HG02623 (cell line): ENCODE measurements at regions not wholly inside any gene's neighbourhood (a gene's known extent, or its start where the extent isn't known, plus 50 kb on each side); places are given as distances from the start of the nearest gene placed in this dataset.

Source experiments
- ATAC-seq: cut with Tn5 transposase; IDR thresholded peaks from one replicate; pipeline ENCODE4 v1.9.1; 2021; ENCODE audit warnings: moderate library complexity; ENCODE audit not compliant: unreplicated experiment

DNA sequence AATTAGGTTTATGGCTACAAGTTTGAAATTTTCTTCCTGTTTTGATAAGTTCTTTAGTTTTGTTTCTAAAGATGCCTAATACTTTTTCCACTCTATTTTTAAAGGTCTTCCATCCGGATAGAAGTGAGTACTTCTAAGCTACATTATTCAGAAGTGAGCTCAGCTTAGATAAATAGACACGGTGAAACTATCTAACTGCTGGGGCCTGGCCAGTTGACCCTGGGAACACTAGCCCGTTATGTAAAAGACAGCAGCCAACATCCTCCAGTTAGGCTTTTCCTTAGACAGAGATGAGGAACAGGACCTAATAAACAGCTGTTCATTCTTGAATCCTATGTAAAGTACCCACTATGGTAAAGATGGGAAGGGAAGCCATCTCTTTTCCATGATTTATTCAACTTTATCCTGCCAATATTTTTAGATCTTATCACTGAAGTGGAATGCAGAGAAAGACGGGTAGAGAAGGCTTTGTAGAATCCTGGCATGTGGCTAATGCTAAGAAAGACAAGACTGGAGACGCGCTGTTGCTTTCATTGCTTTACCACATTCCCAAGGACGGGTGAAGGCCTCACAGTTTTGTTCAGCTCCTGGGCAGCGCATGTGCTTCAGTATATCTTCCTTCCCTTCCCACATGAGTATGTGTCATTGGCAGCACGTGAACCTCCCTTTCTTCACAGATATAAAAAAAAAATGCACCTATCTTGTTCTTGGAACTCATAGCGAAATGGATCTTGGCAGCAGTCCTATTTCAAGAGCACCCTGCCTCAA lies 340.0 kb upstream of the MEOX2 start:
- ATAC-seq = no peak

- ATAC-seq = no peak
Measured at GRCh38 chr7:16025696-16026095, 339.2 kb upstream of the MEOX2 start.

- ATAC-seq = no peak
Measured at GRCh38 chr7:16023503-16023902, 337.0 kb upstream of the MEOX2 start.

GRCh38 chr7:16023046-16023445 lies 336.6 kb upstream of the MEOX2 start:
- ATAC-seq = no peak

DNA sequence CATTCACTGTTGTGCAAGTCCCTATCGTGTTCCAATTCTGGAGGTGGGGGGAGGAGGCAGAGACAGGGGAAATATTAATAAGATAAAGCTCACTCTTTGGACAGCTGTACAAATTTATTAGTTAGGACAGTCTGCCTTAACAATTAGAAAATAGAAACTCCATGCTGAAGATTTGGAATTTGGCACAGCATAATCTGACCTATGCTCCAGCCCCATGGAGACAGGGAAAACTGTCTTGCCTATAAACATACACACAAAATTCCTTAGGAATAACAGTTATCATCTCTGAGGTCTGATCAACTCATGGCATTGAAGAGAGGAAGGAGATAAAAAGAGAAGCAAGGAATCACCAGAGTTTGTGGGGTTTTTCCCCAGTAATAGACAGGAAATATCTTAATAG lies 335.4 kb upstream of the MEOX2 start:
- no peak for ATAC-seq

- ATAC-seq = no peak
Measured at GRCh38 chr7:16015981-16016380, 329.5 kb upstream of the MEOX2 start.

- no peak for ATAC-seq
Measured at GRCh38 chr7:16014031-16014430, 327.5 kb upstream of the MEOX2 start.

DNA sequence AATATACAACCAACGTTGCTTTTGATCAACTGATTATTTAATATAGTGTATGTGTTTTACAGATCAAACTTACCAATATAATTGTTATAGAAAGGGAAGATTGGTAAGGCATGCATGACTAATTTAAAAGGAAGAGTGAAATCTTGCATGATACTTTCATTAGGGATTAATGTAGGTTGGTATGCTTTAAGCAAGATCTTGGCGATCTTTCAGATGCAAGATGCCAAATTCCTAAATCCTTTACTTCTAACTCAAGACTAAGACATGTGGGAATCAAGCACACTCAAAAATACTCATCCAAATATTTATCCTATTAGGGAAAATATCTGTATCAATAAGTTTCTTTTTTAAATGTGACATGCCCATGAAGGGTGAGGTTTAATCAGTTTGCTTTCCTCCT lies 321.4 kb upstream of the MEOX2 start:
- ATAC-seq = no peak

GRCh38 chr7:16004702-16005101 lies 318.2 kb upstream of the MEOX2 start:
- no peak for ATAC-seq

DNA sequence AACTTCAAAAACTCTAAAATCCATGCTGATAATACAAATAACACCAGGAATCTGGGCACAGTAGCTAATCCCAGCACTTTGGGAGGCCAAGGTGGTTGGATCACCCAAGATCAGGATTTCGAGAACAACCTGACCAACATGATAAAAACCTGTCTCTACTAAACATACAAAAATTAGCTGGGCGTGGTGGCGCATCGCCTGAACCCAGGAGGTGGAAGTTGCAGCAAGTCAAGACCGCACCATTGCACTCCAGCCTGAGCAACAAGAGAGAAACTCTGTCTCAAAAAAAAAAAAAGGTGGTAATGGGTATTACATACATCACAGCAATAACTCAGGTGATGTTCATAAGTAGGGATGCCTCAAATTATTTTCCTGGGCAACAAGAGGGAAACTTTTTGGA lies 315.0 kb upstream of the MEOX2 start:
- no peak for ATAC-seq

DNA sequence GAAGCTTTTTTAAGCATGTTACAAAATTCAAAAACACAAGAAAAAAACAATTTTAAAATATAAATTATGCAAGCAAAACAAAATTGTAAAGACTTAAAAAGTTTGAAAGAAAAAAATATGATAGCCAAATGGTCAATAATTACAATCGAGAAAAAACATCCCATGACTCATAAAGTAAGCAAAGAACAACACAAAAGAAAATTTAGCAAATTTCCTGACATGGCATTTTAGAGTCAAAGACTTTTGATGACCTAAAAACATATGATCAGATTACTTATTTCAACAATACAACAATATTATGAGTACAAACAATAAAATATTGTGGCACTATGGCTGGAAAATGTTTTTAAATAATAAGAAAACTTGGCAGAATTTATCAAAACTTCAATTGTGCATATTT lies 312.1 kb upstream of the MEOX2 start:
- ATAC-seq = no peak

DNA sequence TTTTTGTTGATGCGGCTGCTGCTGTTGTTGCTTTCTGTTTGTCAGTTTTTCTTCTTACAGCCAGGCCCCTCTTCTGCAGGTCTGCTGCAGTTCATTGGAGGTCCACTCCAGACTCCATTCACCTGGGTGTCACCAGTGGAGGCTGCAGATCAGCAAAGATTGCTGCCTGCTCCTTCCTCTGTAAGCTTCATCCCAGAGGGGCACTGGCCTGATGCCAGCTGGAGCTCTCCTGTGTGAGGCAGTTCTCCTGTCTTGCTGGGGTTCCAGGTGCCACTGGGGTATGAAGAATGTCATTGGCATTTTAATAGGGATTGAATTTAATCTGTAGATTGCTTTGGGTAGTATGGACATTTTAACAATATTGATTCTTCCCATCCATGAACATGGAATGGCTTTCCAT lies 308.5 kb upstream of the MEOX2 start:
- ATAC-seq = no peak

DNA sequence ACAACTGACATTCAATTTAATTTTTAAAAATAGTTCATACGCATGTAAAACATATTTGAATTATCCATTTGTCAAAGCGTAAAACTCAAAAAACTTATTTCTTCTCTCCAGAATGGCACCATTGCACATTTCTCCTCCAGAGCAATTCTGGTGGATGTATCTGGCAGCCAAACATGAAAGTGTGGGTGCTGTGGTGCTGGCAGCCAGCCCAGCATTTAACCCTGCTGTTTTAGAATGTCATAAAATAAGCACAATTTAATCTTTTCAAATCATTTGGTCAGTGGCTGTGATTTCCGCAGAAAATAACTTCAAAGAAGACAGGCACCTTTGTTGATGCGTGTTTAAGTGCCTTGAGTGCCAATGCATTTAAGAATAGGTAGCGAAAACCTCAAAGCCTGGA lies 302.7 kb upstream of the MEOX2 start:
- ATAC-seq = no peak

DNA sequence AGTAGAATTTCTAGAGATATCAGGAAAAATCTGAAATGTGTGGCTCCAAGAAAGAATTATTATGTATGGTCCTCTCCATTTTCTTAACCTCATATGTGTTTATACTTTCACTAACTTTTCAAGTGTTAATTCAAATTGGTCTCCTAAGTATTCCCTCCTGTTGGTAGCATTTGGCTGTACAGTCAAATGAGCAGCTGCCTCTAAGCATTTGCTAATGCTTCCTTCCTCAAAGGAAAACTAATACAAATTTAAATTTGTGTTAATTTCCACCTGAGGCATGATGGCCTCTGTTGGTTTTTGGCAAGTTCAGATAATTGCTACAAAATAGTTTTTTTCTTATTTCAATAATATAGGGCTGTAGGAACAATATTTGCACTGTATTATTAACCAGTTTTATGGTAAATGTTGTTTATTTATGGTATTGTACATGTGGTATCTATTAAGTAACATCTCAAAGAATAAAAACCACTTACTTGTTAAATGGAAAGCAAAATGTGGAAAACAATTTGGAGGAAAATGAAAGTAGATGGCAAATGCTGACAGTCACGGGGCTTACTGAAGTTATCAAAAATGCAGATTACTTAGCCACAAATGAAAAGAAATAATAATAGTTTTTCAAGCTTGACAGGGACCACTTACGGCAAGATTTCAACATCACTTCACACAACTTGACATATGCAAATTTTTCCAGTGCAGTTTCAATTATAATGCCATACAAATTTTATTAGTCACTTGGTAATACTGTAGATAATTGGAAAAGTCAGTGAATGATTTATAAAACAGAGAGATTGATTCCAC lies 299.3 kb upstream of the MEOX2 start:
- no peak for ATAC-seq

DNA sequence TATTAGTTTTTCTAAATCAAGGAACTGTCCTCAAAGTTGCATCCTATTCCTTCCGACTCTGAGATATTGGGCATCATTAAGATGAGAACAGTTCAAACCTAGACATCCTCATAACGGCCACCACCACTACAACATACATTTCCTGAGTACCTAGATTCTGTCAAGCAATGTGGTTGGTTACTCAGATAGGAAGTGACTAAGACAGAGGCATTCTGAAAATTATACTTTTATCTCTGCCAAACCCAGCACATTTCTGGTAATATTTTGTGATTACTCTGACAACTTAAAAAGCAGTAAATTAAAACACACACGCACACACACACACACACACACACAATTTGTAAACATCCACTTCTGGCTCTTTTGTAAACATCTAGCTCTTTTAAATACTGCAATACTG lies 291.2 kb upstream of the MEOX2 start:
- no peak for ATAC-seq

DNA sequence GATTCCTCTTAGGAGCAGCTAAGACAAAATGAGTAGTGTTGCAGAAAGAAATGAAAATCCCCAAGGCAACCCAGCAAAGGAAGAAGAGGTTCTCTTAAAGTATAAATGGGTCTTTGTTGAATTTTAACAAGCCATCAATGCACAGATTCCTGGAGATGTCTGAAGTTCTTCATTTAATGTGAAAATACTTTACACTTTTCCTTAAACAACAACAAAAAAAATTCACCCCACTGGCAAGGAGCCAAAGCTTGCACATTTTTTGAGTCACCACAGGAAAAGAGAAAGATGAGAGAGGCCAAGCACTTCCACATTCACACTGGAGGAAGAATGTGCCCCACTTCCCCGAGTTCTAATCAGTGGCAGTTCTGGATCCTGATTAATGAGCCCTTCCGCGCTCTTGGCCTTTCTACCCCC lies 286.4 kb upstream of the MEOX2 start:
- ATAC-seq = no peak

- ATAC-seq = no peak
Measured at GRCh38 chr7:15967551-15967950, 281.1 kb upstream of the MEOX2 start.

GRCh38 chr7:15967121-15967520 lies 280.6 kb upstream of the MEOX2 start:
- no peak for ATAC-seq

GRCh38 chr7:15963206-15963605 lies 276.7 kb upstream of the MEOX2 start:
- no peak for ATAC-seq

DNA sequence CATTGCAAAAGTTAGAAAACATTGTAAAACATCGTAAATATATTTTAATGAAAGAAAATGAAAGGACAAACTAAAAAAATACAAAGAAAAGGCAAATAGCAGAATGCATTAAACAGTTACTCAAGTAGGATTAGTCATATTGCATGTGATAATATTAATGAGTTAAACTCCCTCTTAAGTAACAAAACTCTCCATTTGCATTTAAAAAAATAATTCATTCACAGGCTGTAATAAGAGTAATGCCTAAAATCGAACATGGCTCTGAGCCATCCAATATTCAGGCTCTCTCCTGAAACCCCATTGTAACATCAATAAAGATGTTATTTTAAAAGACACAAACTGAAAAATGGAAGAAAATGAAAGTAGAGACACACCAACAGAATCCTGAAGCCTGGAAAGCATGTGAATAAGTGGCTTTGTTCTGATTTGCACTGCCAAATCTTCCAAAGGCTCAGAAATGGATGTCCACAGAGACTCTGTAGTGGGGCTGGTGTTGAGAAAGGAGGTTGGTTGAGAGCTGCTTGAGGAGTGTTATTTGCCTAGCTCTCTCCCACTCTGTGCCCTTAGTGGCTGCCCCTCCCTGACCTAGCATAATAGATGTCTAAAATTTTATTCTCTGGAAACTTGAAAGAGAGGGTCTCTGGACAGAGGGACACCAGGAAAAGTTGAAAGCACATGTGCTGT lies 268.3 kb upstream of the MEOX2 start:
- ATAC-seq = no peak

- no peak for ATAC-seq
Measured at GRCh38 chr7:15950299-15950698, 263.8 kb upstream of the MEOX2 start.

DNA sequence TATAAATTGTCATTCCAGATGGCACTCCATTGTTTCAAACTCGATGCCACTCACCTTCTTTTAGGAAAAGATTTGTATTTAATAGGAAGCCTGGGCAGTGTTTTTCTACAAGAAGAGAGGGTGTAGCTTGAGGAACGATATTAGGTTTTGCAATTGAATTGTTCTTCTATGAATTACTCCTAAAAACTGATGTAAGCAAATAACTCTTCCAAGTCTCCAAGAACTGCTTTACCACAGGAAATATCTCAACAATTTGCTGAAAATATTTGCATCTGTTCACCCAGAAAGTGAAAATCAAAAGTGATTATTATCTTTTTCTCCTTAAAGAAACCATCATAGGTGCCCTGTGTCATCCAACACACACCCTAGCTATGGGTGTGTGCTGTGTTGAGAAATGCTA lies 261.3 kb upstream of the MEOX2 start:
- no peak for ATAC-seq
